Kidney glomerular epithelial cell (primary cell): ENCODE measurements at regions not wholly inside any gene's neighbourhood (a gene's known extent, or its start where the extent isn't known, plus 50 kb on each side); places are given as distances from the start of the nearest gene placed in this dataset.

Experiments
- DNase-seq: peaks from one replicate; lab custom pipeline; 2025; lab: John Stamatoyannopoulos, UW

DNA sequence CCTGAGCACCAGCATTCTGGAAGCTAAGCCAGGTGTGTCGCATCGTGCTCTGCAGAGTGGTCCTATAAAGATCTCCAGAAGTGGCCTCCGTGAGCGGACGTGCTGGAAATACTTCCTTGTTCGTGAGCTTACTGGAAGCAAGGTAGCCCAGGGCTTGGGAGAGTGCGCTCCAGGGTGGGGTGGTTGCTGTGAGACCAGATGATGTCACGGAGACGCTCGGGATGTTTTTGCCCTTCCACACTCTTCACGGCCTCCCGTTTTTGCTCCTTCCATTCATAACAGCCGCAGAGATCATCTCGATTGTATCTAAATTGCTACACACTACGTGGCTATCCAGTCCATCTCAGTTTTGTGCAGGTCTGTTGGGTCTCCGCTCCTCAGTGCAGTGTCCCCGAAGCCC lies 373.4 kb downstream of the THBS2 start:
- no peak for DNase-seq

GRCh38 chr6:168877821-168878282 lies 375.8 kb downstream of the THBS2 start:
- DNase-seq: no peak

DNA sequence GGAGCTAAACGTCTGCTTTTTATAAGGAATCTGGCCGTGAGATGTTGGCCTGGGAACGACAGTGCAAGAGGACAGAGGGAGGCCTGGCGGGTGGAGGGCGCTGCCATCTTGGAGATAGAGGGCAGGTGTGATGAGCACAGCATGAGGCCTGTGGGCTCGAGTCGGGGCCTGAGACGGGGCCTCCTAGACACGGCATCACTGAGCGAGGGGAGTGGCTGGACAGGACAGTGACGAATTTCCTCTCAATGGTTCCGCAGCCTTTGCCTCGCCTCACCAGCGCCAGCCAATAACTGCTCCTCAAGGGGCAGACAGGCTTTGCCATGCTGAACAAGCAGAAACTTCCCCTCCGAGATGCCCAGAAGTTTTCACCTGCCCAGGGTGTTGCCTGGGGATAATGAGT lies 376.7 kb downstream of the THBS2 start:
- no peak for DNase-seq

DNA sequence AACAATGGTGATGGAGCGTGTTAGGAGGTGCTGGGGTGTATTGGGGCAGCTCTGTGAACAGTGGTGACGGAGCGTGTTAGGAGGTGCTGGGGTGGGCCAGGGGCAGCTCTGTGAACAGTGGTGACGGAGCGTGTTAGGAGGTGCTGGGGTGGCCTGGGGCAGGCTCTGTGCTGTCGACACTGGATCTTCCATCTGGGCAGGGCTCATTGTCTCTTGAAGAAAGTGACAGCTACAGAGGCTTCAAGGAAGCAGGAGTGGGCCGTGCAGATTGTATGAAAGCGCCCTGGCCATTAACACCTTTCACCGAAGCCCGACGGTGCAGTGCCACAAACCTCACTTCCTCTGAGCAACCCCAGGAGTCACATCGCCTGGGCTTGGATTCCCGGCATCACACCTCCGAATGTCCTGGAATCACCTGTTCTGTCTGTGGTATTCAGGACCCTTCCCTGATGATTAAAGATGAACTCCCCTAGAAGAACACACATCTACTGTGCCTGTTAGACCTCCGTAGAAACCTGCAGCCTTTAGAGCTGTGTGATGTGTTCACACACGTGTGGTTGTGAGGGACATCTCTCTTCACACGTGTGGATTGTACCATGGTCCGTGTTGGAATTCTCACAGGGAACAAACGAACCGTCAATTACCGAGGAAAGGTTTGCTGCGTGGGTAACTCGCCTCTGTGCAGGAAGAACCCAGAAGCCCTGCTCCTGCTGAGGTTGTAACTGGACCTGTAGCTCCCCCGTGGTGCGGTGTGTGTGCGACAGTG lies 377.7 kb downstream of the THBS2 start:
- no peak for DNase-seq

- DNase-seq: no peak
Observed at GRCh38 chr6:168874637-168875036, 379.0 kb downstream of the THBS2 start.

- no peak for DNase-seq
Observed at GRCh38 chr6:168873278-168874190, 380.1 kb downstream of the THBS2 start.

DNA sequence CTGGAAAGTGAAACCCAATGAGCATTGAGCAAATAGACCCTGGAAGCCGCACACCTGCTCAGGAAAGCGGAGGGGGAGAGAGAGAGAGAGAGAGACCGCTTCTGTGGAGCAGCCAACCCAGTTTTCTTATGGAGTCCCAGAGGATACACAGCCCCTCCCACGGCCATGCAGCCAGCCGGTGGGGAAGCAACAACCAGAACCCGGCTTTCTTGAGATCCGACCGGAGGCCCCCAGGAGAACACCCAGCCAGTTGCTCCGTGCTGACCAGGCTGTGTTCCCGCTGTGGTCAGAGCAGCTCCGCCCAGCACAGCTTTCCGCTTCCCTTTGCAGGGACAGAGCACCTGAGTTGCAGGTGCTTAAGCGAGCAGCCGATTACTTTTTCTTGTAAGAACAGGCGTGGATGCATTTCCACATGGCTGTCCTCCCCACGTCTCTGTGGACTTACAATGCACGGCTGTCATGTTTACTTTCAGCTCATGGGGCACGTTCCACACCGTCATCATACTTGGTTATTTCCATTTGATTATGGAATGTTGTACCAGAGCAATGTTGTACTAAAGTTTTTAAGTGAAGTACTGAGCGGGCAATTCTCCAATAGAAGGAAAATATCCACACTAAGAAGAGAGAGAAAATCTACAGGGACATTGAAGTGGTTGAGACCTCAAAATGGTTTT lies 381.9 kb downstream of the THBS2 start:
- DNase-seq: no peak

GRCh38 chr6:168870982-168871381 lies 382.7 kb downstream of the THBS2 start:
- DNase-seq: no peak

- DNase-seq: no peak
Observed at GRCh38 chr6:168867247-168868102, 386.2 kb downstream of the THBS2 start.

DNA sequence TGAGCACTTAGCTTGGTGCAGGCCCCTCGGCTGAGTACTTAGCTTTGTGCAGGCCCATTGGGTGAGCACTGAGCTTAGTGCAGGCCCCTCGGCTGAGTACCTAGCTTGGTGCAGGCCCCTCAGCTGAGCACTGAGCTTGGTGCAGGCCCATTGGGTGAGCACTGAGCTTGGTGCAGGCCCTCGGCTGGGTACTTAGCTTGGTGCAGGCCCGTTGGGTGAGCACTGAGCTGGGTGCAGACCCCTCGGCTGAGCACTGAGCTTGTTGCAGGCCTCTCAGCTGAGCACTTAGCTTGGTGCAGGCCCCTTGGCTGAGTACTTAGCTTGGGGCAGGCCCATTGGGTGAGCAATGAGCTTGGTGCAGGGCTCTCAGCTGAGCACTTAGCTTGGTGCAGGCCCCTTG lies 387.1 kb downstream of the THBS2 start:
- DNase-seq: no peak

- DNase-seq: no peak
Observed at GRCh38 chr6:168865522-168865921, 388.1 kb downstream of the THBS2 start.

- no peak for DNase-seq
Observed at GRCh38 chr6:168864541-168865460, 388.8 kb downstream of the THBS2 start.

- DNase-seq: no peak
Observed at GRCh38 chr6:168863467-168863866, 390.2 kb downstream of the THBS2 start.

- no peak for DNase-seq
Observed at GRCh38 chr6:168862346-168862980, 391.2 kb downstream of the THBS2 start.

DNA sequence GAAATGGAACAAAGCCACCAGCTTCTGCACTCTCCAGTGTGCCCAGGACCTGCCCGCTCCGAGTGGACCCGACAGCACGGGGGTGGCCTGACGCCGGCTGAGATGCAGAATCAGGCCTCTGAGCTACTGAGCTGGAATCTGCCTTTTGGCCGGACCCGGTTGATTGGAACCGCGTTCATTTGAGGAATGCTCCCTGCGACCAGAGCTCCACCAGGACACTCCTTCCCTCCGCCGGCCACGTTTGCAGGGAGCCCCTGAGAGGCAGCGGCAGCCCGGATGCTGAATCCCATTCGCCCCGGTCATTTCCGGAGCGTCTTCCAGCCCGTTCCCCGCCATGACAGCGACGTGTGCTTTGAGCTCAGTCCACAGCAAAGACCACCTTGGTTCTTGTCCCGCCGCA lies 392.7 kb downstream of the THBS2 start:
- no peak for DNase-seq

DNA sequence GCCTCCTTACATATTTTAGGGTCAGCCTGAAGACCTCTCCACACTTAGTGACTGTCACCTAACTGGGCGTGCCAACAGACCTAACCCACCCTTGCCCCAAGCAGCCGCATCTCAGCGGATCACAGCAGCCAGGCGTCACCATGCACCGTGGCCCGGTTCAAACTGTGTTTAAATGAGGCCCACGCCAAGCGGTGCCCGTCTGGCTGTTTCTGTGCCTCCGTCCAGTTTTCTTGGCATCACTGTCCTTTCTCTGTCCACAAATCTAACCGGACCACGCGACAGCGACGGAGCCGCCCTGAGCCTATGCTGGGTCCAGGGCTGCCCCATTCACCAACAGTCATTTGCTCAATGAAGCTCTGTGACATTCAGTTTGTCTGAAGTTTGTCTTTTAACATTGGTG lies 393.3 kb downstream of the THBS2 start:
- no peak for DNase-seq

DNA sequence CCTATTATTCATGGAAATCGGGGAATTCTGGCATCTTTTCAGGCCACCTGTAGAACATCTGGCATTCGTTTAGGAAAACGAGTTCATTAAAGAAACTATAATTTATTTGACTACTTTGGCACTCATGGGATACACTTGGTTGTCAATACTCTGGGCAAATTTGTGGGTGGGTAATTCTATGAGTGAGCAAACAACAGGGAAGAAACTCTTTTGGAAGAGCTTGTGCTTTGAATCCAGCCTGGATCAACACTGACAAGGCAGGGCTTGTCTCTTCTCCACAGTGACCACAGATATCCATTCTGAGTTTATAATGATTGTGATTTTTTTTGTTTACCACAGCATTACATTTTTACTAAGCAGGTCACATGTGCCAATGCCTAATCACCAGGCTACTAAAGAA lies 394.7 kb downstream of the THBS2 start:
- no peak for DNase-seq

- no peak for DNase-seq
Observed at GRCh38 chr6:168856914-168857313, 396.7 kb downstream of the THBS2 start.

DNA sequence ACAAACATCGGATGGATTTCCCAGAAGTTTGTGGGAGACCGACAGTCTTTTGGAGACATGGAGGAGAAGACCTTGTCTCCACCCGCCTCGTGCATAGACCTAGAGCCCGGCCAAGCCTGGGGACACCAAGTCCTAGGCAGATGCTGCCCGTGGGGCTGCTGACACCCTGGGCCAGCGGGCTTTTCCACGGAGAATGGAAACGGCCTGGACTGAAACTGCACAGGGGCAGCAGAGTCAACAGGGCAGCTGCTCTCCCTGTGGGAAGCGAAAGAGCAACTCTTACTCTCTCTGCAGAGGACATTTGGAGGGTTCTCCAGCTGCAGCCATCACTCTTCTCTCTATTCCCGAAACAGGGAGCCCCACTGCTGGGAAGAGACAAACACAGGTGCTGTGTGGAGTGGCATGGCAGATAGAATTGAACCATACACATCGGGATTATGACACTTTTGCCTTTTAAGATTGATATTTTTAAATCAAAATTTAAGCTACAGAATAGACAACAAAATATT lies 401.2 kb downstream of the THBS2 start:
- DNase-seq: no peak
